ENCODE measurements at regions not wholly inside any gene's neighbourhood (a gene's known extent, or its start where the extent isn't known, plus 50 kb on each side); places are given as distances from the start of the nearest gene placed in this dataset.

- TF ChIP-seq, protein P1, sequence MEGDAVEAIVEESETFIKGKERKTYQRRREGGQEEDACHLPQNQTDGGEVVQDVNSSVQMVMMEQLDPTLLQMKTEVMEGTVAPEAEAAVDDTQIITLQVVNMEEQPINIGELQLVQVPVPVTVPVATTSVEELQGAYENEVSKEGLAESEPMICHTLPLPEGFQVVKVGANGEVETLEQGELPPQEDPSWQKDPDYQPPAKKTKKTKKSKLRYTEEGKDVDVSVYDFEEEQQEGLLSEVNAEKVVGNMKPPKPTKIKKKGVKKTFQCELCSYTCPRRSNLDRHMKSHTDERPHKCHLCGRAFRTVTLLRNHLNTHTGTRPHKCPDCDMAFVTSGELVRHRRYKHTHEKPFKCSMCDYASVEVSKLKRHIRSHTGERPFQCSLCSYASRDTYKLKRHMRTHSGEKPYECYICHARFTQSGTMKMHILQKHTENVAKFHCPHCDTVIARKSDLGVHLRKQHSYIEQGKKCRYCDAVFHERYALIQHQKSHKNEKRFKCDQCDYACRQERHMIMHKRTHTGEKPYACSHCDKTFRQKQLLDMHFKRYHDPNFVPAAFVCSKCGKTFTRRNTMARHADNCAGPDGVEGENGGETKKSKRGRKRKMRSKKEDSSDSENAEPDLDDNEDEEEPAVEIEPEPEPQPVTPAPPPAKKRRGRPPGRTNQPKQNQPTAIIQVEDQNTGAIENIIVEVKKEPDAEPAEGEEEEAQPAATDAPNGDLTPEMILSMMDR (conservative IDR thresholded peaks at IDR 0.05; ENCODE audit: low read depth, low read length), result no peak
- no peak for DNase-seq (ENCODE audit: low read depth)
These were observed 900.8 kb downstream of the TTLL7 start for GRCh38 chr1:83098131-83098530.

DNA sequence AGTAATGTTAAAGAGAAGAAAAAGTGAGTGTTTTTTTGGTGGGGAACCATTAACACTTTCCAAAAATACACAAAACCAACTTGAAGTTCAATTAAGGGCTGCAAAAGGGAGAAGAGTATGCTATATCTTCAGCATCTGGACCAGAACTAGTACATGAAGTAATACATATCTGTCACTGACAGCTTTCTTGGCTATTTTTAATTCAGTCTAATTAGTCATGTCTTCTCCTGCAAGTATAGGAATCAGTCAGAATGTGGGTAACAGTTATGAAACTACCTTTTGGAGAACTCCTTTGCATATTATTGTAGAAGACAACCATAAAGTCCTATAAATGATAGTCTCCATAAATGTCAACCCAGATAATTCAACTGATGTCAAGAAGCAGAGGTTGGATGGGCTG is 901.2 kb downstream of the TTLL7 start:
- TF ChIP-seq, protein P1 (conservative IDR thresholded peaks at IDR 0.05; ENCODE audit: low read depth, low read length), result no peak
- no peak overlapping the region for H3K4me3 ChIP-seq (ENCODE audit: low read depth, low read length)
- no peak for DNase-seq (ENCODE audit: low read depth)

More at GRCh38 chr1:83098131-83098530, 900.8 kb downstream of the TTLL7 start:
- no peak overlapping the region for H3K4me3 ChIP-seq (ENCODE audit: low read depth, low read length)

GRCh38 chr1:83095570-83095969 is 903.4 kb downstream of the TTLL7 start:
- H3K4me3 ChIP-seq (ENCODE audit: low read depth, low read length), result no peak overlapping the region
- DNase-seq (ENCODE audit: low read depth), result no peak
- TF ChIP-seq, protein P1 (conservative IDR thresholded peaks at IDR 0.05; ENCODE audit: low read depth, low read length), result no peak

DNA sequence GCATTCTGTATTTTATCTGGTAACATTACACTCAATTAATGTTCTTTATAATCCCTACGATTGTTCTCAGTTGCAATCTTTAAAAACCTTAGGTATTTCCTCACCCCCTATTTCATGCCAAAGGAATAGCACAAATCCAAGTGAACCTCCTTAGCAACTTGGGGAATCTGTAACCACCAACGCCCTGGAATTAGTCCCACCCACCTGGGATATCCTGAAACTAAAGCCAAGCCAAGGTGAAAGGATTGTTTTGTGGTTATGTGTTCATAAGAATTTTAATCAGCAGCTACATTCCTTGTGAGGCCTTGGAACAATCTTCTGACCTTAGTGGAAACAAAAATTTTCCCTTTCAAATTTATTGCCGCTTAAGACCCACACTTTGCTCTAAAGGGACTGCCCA is 908.7 kb downstream of the TTLL7 start:
- TF ChIP-seq, protein P1 (conservative IDR thresholded peaks at IDR 0.05; ENCODE audit: low read depth, low read length), result no peak
- peak; percentile 20 for DNase-seq (ENCODE audit: low read depth)
- H3K4me3 ChIP-seq (ENCODE audit: low read depth, low read length), result no peak overlapping the region

DNA sequence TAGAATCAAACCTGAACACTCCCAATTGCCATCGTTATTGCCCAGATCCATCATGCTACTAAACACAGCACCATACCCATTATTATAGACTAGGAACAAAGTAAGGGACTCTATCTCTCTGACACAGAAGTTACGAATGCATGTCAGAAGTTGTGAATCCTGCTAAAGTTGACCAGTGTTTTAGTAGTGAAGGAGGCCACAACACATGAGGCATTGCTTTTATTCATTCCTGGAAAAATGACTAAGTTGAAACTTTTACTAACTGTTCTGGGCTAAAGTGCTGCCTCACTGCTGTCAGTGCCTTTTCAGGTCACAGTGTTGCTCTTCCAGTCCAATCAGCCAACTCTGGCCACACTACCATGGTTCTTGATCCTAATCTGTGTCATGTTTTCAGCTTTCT is 911.1 kb downstream of the TTLL7 start:
- H3K4me3 ChIP-seq (ENCODE audit: low read depth, low read length), result no peak overlapping the region
- no peak for DNase-seq (ENCODE audit: low read depth)
- TF ChIP-seq, protein P1 (conservative IDR thresholded peaks at IDR 0.05; ENCODE audit: low read depth, low read length), result no peak

GRCh38 chr1:83086986-83087512 is 911.9 kb downstream of the TTLL7 start:
- H3K4me3 ChIP-seq (ENCODE audit: low read depth, low read length), result no peak overlapping the region
- no peak for DNase-seq (ENCODE audit: low read depth)
- TF ChIP-seq, protein P1 (conservative IDR thresholded peaks at IDR 0.05; ENCODE audit: low read depth, low read length), result no peak

DNA sequence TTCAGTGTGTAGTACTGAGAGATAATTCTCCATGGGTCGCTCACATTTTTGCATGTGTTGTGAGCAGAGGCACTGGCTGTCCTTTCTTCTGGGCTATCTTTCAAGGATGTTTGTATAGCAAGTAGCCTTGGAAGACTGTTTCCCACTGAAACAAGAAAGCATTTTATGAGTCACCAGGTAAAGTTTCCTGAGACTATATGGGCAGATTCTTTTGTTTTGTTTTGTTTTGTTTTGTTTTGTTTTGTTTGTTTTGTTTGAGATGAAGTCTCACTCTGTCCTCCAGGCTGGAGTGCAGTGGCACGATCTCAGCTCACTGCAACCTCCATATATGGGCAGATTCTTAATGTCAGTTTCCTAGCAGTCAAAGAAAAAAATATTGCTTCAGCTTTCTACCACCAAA is 912.6 kb downstream of the TTLL7 start:
- no peak overlapping the region for H3K4me3 ChIP-seq (ENCODE audit: low read depth, low read length)
- DNase-seq (ENCODE audit: low read depth), result peak; percentile 26
- TF ChIP-seq, protein P1 (conservative IDR thresholded peaks at IDR 0.05; ENCODE audit: low read depth, low read length), result no peak
